Stimulated activated CD8-positive, alpha-beta memory T cell treated with anti-CD3 and anti-CD28 coated beads, Interleukin-12 subunit alpha, Interleukin-12 subunit beta, amount 100 ng/mL, for 24 hours (primary cell): ENCODE measurements at regions not wholly inside any gene's neighbourhood (a gene's known extent, or its start where the extent isn't known, plus 50 kb on each side); places are given as distances from the start of the nearest gene placed in this dataset.
"Not testable (repeated sequence)": the region's sequence is repeated elsewhere in the genome, so short reads cannot be mapped to it uniquely, and the experiment has no call there.

Experiments used
- DNase-seq: peaks from one replicate; pipeline ENCODE4 v3.0.0-alpha.2; 2020; ENCODE audit errors: extremely low read depth

DNA sequence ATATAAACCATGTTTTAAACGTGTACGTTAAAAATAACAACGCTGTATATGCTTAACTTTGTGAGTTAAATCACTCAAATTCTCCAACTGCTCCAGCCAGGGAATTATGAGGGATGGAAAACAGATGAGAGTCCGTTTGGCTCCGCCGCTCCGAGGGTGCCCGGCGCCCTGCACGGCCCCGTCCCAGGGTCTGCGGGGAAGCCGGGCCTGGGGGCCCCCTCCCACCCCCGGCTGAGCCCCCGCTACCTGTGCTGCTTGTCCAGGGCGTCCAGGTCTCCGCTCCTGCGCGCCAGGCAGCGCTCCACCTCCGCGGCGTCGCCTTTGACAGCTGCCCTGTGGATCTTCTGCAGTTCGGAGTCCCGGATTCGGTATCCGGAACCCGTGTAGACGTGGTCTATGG, 415.5 kb downstream of the FOXD4L4 start:
- not testable (repeated sequence) for DNase-seq

GRCh38 chr9:66153021-66153725, 416.2 kb downstream of the FOXD4L4 start:
- DNase-seq, result peak; percentile 0

DNA sequence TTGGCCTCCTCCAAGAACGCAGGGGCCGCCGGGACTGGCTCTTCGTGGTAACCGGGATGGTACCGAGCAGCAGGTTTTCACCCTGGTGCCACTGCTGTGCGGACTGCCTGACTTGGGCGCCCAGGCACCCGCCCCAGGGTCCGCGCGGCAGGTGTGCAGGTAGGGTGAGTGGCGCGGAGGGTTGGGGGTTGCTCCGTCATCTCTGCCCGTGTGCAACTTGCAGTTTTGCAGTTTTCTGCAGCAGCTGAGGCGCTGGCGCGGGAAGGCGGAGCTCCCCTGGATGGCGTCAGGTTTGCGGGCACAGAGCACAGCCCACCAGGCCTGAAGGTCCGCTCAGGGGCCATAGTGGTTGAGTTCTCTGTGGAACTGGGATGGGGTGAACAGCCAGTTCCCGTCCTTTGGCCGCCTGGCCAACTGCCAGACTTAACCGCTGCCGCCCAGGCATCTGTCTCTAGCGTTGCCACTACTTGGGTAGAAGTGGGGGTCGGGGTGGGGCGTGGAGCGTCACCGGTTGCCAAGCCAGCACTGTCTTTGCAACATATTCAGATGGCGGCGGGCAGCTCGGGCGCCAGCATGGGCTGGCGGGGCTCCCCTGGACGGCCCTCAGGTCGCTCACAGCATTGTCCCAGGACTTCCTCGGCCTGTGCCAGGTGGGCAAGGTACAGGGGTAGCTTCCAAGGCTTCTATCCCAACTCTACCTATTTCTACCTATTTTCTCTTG, 417.2 kb downstream of the FOXD4L4 start:
- not testable (repeated sequence) for DNase-seq

DNA sequence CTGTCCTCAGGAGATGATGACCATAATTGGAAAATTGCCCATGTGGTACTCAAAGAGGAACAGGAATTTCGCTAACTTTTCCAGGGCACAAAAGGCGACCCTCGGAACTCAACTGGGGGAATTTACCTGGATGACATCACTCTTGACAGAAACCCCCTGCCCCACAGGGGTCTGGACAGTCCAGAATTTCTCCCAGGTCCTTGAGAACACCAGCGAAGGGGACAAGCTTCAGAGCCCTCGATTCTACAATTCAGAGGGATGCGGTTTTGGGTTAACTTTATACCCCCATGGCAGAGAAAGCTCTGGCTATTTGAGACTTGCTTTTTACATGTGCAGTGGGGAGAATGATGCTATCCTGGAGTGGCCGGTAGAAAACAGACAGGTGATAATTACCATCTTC, 445.4 kb downstream of the FOXD4L4 start:
- DNase-seq, result not testable (repeated sequence)

DNA sequence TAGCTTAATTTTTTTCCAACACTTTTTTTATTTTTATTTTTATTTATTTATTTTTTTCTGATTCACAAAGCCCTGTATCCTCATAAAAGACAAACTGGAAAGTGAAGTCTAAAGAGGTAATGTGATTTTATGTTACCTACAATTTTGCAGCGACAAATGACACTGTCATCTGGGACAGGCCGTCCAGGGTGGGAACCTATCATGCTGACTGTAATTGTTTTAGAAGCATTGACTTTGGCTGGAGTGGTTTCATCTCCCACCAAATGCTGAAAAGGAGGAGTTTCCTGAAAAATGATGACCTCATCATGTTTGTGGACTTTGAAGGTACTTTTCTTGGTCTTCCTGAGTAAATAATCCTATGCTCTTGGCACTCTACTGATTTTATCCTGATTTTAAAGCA, 446.7 kb downstream of the FOXD4L4 start:
- DNase-seq, result not testable (repeated sequence)

GRCh38 chr9:66197199-66197598, 460.3 kb downstream of the FOXD4L4 start:
- not testable (repeated sequence) for DNase-seq

DNA sequence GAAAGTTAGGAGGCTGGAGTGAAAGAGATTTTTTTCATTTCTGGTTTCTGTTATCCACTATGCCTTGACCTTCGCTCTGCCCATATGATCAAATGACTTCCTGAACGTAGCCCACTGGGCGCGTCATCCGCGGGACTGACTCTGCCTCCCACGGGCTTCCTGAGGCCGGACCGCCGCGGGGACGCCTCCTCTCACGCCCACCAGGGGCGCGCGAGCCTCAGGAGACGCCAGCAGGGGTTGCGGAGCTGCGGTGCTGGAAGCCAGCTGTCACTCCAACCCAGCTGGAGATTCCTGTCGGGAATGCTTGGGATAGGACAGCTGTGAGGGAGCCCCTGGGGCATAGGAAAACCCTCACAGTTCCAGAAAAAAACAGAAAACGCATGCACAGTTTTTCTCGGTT, 461.5 kb downstream of the FOXD4L4 start:
- DNase-seq, result not testable (repeated sequence)

DNA sequence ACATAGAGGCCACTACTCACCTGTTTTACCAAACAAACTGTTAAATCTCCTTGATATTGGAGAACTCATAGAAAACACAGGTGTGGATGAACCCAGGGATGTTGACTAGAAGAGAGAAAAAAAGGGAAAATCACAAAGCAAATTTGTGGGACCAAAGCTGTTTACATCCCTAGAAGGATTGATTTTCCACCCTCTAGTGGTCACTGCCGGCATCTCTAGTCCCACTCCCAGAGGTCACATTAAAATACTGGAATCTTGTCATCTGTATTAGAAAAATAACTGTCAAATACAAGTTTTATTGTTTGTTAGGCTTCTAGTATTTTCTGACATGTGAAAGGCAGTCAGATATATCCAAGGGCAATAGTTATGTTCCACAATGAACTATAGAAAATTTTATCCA, 469.7 kb downstream of the FOXD4L4 start:
- DNase-seq, result not testable (repeated sequence)

DNA sequence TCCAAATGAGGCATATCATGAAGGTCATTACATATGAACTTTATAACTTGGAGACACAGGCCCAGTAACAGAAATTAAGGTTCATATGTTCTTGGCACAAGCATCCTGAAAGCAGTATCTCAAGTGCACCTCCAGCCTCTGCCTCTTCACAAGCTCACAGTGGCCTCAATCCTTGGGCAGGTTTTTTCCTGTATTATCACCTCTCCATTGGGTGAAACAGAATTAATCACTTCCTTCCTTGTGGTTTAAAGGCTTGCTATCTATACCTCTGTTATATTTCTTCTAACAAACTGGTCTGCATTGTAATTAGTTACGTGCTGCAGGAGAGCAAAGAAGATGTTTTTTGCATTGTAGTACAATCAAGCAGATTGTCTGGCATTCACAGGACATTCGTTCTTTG, 471.0 kb downstream of the FOXD4L4 start:
- not testable (repeated sequence) for DNase-seq

GRCh38 chr9:66244763-66245162, 507.8 kb downstream of the FOXD4L4 start:
- not testable (repeated sequence) for DNase-seq

DNA sequence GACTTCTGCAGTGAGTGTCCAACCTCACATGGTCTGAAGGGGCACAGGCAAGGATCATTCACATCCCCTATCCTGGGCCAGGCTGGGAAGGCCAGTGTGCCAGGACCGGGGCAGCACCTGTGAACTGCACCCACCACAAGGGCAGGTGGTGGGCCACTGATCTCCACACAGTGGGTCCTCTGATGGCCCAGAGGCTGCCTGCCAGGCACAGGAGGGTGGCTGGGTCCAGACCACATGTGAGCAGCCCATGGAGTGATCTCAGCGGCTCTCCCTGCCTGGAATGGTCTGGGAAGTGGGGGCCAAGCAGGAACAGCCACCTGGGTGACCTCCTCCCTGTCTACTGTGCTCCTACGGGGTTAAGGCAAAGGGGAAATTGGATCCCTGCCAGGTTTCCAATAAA, 508.5 kb downstream of the FOXD4L4 start:
- not testable (repeated sequence) for DNase-seq

- not testable (repeated sequence) for DNase-seq
These were observed 520.6 kb downstream of the FOXD4L4 start for GRCh38 chr9:66257581-66257980.

- DNase-seq, result not testable (repeated sequence)
These were observed 524.6 kb downstream of the FOXD4L4 start for GRCh38 chr9:66261576-66261975.

DNA sequence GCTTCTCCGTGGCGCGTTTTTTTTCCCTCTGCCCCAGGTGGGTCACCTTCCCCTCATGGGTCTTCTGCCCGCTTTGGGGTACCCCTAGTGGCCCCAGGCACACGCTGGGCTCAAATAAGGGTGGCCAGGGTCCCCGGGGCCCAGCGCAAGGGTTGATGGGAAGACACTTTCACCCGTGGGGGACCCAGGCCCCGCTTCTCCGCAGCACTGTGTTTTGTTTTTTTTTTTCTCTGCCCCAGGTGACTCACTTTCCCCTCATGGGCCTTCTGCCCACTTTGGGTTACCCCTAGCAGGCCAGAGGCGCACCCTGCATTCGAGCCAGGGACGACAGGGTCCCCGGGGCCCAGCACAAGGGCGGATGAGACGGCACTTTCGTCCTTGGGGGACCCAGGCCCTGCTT, 526.7 kb downstream of the FOXD4L4 start:
- DNase-seq, result not testable (repeated sequence)

DNA sequence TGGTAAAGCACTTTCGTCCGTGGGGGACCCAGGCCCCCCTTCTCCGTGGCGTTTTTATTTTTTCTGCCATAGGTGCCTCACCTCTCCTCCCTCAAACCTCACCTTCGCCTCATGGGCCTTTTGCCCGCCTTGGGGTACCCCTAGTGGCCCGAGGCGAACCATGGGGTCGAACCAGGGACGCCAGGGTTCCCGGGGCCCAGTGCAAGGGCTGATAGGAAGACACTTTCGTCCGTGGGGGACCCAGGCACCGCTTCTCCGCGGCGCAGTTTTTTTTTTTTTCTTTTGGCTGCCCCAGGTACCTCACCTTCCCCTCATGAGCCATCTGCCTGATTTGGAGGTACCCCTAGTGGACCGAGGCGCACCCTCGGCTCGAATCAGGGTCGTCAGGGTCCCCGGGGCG, 527.8 kb downstream of the FOXD4L4 start:
- DNase-seq, result not testable (repeated sequence)

- not testable (repeated sequence) for DNase-seq
These were observed 529.3 kb downstream of the FOXD4L4 start for GRCh38 chr9:66266202-66266601.

DNA sequence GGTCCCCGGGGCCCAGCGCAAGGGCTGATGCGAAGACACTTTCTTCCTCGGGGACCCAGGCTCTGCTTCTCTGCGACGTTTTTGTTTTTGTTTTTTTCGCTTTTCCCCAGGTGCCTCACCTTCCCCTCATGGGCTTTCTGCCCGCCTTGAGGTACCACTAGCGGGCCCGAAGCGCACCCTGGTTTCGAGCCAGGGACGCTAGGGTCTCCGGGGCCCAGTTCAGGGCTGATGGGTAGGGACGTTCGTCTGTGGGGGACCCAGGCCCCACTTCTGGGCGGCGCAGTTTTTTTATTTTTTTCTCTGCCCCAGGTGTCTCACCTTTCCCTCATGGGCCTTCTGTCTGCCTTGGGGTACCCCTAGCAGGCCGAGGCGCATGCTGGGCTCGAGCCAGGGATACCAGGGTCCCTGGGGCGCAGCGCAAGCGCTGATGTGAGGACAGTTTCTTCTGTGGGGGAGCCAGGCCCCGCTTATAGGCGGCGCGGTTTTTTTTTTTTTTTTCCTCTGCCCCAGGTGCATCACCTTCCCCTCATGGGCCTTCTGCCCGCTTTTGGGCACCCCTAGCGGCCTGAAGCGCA, 530.0 kb downstream of the FOXD4L4 start:
- not testable (repeated sequence) for DNase-seq

GRCh38 chr9:66267684-66268083, 530.7 kb downstream of the FOXD4L4 start:
- DNase-seq, result not testable (repeated sequence)

DNA sequence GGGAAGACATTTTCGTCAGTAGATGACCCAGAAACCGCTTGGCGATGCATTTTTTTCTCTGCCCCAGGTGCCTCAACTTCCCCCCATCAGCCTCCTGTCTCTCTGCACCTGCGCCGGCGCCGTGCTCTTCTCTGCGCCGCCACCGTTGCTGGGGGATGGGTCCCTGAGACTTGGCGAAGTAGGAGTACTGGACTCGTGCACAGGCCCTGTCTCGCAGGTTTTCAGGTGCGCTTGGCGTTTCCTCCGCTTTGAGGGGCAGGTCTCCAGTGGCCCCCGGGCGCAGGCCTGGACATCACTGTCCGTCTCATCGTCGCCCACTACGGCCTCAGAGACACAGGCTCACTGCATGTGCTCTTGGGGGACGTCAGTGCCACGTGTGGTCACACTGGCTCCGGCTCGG, 532.1 kb downstream of the FOXD4L4 start:
- DNase-seq, result not testable (repeated sequence)

GRCh38 chr9:66269783-66270182, 532.8 kb downstream of the FOXD4L4 start:
- DNase-seq, result not testable (repeated sequence)

- DNase-seq, result not testable (repeated sequence)
These were observed 541.9 kb downstream of the FOXD4L4 start for GRCh38 chr9:66278809-66279208.
